Immature natural killer cell (primary cell): ENCODE measurements at regions not wholly inside any gene's neighbourhood (a gene's known extent, or its start where the extent isn't known, plus 50 kb on each side); places are given as distances from the start of the nearest gene placed in this dataset.

Experiments
- DNase-seq, 3 donors: peaks; one replicate each; pipeline ENCODE4 v3.0.0; 2022; ENCODE audit warnings: mixed read lengths in 1 of 3
- H3K27ac Mint-ChIP-seq, 6 donors: one replicate each; pipeline ENCODE4 v1.8.0; 2020; ENCODE audit warnings: mixed read lengths in 6 of 6, mild to moderate bottlenecking in 5 of 6, inconsistent platforms in 4 of 6, moderate library complexity in 3 of 6
- H3K27me3 Mint-ChIP-seq, 3 donors: one replicate each; pipeline ENCODE4 v1.8.0; 2020 to 2021; ENCODE audit warnings: low read depth in 3 of 3, mild to moderate bottlenecking in 3 of 3, mixed read lengths in 3 of 3, moderate library complexity in 3 of 3, inconsistent platforms in 1 of 3
- H3K36me3 Mint-ChIP-seq, 3 donors: one replicate each; pipeline ENCODE4 v1.8.0; 2020; ENCODE audit warnings: mixed read lengths in 3 of 3, inconsistent platforms in 2 of 3, mild to moderate bottlenecking in 2 of 3
- H3K4me1 Mint-ChIP-seq, 2 donors: one replicate each; pipeline ENCODE4 v1.8.0; 2020; ENCODE audit warnings: inconsistent platforms in 2 of 2, mild to moderate bottlenecking in 2 of 2, mixed read lengths in 2 of 2, moderate library complexity in 1 of 2
- H3K4me3 Mint-ChIP-seq, 5 donors: one replicate each; pipeline ENCODE4 v1.8.0; 2020; ENCODE audit warnings: mild to moderate bottlenecking in 5 of 5, mixed read lengths in 5 of 5, inconsistent platforms in 3 of 5, moderate library complexity in 3 of 5
- H3K9me3 Mint-ChIP-seq, 6 donors: one replicate each; pipeline ENCODE4 v1.8.0; 2020; ENCODE audit warnings: mild to moderate bottlenecking in 6 of 6, mixed read lengths in 6 of 6, inconsistent platforms in 4 of 6, moderate library complexity in 3 of 6

DNA sequence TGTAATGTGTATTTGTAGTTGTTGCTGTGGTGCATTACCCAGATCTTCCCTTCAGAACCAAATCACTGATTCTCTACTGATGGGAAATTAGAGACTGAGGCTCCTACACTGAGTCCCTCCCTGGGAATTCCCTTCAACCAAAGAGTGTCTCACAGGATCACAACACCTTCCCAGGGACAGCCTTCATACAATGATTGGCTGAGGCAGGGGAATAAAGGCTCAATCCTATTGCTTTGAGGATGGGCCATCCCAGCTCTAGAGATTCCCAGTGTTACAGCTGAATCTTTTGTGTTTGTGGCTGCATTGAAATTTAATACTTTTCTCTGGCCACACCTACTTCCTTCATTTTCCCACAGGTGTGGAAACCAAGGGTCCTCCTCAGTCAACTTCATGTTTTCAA is 96.4 kb upstream of the ELL2 start:
- H3K4me3 Mint-ChIP-seq, result no peak overlapping the region
- no peaks in the 10 kb centered on the region for H3K9me3 Mint-ChIP-seq
- no peaks in the 10 kb centered on the region for H3K36me3 Mint-ChIP-seq
- no peak overlapping the region for H3K27ac Mint-ChIP-seq
- no peak for DNase-seq
- H3K4me1 Mint-ChIP-seq, result peaks cover 5 to 10% of the 10 kb centered on the region in 2 donors
- H3K27me3 Mint-ChIP-seq, result peaks cover 0 to 3% (median 3%) of the 10 kb centered on the region in 3 donors

DNA sequence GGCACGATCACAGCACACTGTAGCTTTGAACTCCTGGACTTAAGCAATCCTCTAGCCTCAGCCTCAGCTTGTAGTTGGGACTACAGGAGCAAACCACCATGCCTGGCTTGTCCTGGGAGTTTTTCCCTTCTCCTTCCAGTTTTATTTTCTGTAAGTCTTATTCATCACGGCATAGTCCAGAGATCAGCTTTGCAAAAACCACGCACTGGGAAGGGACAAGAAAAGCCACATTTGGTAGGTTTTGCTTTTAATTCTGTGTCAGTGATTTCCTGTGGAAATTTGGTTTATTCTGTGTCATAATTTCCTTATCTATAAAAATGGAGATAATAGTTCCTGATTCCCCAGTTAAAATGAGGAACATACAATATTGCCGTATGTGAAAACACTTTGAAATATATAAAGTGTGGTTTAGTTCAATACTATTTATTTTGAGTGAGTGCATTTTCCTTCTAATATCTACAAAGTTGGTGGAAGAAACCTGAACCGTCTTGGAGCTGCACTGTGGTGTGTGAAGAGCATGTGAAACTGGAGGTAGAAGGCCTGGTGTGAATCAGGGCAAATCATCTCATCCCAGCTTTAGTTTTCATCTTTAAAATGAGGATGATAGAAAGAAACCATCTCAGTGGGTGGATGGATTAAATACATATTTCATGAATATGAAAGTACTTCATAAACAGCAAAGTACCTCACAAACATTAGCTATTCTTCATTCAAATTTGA is 92.8 kb upstream of the ELL2 start:
- H3K4me3 Mint-ChIP-seq, result no peak overlapping the region

DNA sequence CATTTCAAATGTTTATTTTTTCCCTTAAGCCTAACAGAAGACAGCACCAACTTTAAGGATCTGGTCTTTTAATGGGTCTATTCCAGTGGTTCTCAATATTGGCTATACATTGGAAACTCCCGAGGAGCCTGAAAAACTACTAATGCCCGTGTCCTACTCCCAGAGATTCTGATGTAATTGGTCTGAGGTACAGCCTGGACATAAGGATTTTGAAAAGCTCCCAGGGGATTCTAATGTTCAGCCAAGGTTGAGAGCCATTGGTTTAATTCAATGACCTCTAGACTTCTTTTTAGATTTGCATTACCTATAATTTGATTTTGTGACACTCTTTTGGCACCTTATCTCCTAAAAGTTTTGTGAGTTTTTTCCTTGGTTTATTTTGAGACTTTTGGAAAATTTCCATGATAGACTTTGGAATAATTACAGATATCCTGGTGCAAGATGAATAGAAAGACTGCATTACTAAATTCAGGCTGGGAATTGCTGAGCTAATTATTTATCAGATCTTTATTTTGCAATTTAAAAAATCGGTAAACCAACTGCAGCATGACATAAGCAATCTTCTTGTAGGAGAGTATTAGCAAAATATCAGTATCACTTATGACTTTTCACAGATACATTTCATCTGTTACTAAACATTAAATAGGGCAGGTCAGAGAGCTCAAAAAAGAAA is 91.5 kb upstream of the ELL2 start:
- DNase-seq, result no peak
- H3K9me3 Mint-ChIP-seq, result no peaks in the 10 kb centered on the region

More for the DNA sequence above, 92.8 kb upstream of the ELL2 start:
- no peak for DNase-seq
- Mint-ChIP-seq H3K27me3 (peaks cover 0 to 2% (median 2%) of the 10 kb centered on the region in 3 donors), H3K9me3 (no peaks in the 10 kb centered on the region), H3K27ac (no peak overlapping the region), H3K36me3 (no peaks in the 10 kb centered on the region), H3K4me1 (no peaks in the 10 kb centered on the region)

GRCh38 chr5:96052374-96052773 is 90.7 kb upstream of the ELL2 start:
- Mint-ChIP-seq H3K4me3 (no peak overlapping the region), H3K9me3 (no peaks in the 10 kb centered on the region), H3K27me3 (peaks cover 0 to 2% (median 2%) of the 10 kb centered on the region in 3 donors), H3K4me1 (no peaks in the 10 kb centered on the region), H3K27ac (no peak overlapping the region), H3K36me3 (no peaks in the 10 kb centered on the region)
- no peak for DNase-seq

More for the DNA sequence above, 91.5 kb upstream of the ELL2 start:
- peaks cover 0 to 2% (median 2%) of the 10 kb centered on the region in 3 donors for H3K27me3 Mint-ChIP-seq
- H3K4me1 Mint-ChIP-seq, result no peaks in the 10 kb centered on the region
- H3K27ac Mint-ChIP-seq, result no peak overlapping the region
- no peaks in the 10 kb centered on the region for H3K36me3 Mint-ChIP-seq
- H3K4me3 Mint-ChIP-seq, result no peak overlapping the region

DNA sequence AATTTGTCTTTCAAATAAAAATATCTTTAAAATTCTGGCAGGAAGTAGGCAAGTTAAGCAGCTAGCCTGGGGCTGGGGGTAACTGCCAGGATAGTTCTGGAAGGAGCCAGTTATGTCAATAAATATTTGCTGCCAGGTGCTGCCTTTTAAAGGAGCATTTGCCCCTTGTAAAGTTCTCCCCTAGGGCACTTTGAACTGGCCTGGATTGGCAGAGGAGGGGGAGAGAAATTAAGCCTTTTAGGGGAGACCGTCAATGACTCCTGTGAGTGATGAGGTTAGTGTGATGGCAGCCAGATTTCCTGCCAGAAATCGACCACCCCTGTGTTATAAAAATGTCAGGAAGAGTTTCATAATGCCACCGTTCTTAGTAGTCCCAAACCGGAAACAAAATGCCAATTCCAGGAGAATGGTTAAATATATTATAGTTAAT is 89.8 kb upstream of the ELL2 start:
- Mint-ChIP-seq H3K27me3 (peaks cover 0 to 4% (median 2%) of the 10 kb centered on the region in 3 donors), H3K9me3 (no peaks in the 10 kb centered on the region), H3K4me1 (no peaks in the 10 kb centered on the region), H3K4me3 (no peak overlapping the region), H3K36me3 (no peaks in the 10 kb centered on the region), H3K27ac (no peak overlapping the region)
- DNase-seq, result no peak

DNA sequence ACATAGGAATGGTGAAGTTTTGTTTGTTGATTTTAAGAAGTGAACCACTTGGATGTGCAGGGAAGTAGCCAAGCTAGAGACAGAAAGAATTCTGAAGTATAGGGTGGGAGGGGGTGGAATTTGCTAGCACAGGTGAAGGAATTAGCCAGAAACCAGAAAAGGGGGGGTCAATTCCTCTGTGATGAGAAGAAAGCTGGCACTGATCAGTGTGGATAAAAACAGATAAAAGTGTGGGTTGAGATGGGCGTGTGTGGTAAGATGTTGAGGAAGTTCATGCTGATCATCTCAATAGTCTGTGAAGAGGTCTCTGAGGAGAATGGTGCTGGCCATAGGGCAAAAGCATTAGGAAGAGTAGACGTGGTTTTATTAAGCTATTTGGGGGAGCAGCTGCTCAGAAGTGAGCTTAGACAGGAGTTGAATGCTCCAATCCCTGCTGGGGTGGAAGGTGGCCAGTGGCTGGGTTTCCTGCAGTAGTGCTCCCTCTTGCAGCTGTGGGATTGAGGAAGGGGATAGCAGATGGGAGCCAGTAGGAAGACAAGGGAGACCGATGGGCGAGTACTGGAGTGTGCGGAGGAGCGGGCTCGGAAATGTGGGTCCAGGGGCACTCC is 88.7 kb upstream of the ELL2 start:
- Mint-ChIP-seq H3K36me3 (no peaks in the 10 kb centered on the region), H3K4me3 (no peak overlapping the region), H3K27ac (no peak overlapping the region), H3K9me3 (no peaks in the 10 kb centered on the region), H3K4me1 (no peaks in the 10 kb centered on the region), H3K27me3 (peaks cover 0 to 4% (median 0%) of the 10 kb centered on the region in 3 donors)
- DNase-seq, result no peak

DNA sequence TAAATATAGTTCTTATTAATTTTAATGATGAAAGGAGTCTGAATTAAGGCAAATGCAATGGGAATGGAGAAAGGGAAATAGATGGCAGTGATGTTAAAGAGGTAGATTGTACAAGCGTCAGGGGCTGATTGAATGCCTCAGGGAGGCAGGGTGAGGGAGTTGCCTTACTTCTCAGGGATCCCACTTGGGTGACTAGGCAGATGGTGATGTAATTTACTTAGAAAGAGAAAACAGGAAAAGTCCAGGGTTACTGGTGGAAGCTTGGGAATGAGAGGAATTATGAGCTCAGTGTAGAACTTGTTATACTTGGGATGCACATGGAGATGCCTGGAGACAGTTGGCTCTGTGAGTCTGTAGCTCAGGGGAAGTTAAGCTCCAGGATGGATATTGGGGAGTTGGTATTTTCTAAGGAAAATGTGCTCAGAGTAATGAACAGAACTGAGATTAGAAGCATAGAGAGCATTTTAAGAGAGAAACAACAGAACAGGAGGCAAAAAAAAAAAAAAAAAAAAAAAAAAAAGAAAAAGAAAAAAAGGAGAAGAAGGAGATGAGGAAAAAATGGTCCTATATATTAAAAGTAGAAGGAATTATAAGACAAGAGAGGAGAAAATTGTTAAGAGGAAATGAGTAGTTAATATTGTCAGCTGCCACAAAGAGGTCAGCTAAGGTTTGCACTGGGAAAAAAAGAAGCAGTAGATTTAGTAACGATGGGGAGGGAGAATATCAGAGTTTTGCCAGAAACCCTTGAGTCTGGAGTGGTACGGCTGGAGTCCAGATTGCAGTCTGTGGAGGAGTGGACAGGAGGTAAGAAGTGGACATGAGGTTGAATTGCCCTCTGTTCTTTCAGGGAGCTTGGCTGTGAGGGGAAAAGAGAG is 88.0 kb upstream of the ELL2 start:
- Mint-ChIP-seq H3K36me3 (no peaks in the 10 kb centered on the region), H3K9me3 (no peaks in the 10 kb centered on the region), H3K4me1 (no peaks in the 10 kb centered on the region), H3K4me3 (no peak overlapping the region), H3K27me3 (peaks cover 0 to 2% (median 0%) of the 10 kb centered on the region in 3 donors), H3K27ac (no peak overlapping the region)
- DNase-seq, result no peak

GRCh38 chr5:96048763-96049162 is 87.1 kb upstream of the ELL2 start:
- no peaks in the 10 kb centered on the region for H3K36me3 Mint-ChIP-seq
- no peak for DNase-seq
- H3K4me1 Mint-ChIP-seq, result no peaks in the 10 kb centered on the region
- H3K27ac Mint-ChIP-seq, result no peak overlapping the region
- peaks cover 0 to 2% (median 0%) of the 10 kb centered on the region in 3 donors for H3K27me3 Mint-ChIP-seq
- no peaks in the 10 kb centered on the region for H3K9me3 Mint-ChIP-seq
- no peak overlapping the region for H3K4me3 Mint-ChIP-seq

DNA sequence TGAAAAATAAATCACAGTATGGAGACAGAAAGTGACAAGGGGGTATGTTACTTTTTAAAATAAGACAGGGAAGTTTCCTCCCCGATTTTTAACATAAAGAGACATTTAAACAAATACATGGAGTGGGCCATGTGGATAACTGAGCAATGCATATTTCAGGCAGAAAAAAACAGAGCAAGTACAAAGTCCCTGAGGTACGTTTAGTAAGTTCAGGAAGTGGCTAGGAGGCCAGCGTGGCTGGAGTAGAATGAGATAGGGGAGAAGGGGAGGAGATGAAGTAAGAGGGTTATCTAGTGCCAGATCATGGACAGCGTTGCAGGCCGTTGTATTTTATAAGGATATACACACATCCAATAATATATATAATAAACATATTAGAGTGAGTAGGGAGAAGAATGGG is 84.2 kb upstream of the ELL2 start:
- Mint-ChIP-seq H3K27me3 (peaks cover 0 to 4% (median under 1%) of the 10 kb centered on the region in 3 donors), H3K36me3 (no peaks in the 10 kb centered on the region), H3K4me1 (no peaks in the 10 kb centered on the region), H3K27ac (no peak overlapping the region), H3K9me3 (no peaks in the 10 kb centered on the region), H3K4me3 (no peak overlapping the region)
- no peak for DNase-seq

- no peak for DNase-seq
- no peak overlapping the region for H3K4me3 Mint-ChIP-seq
- no peak overlapping the region for H3K27ac Mint-ChIP-seq
- H3K36me3 Mint-ChIP-seq, result no peaks in the 10 kb centered on the region
- H3K9me3 Mint-ChIP-seq, result no peaks in the 10 kb centered on the region
- no peaks in the 10 kb centered on the region for H3K4me1 Mint-ChIP-seq
- H3K27me3 Mint-ChIP-seq, result peaks cover 0 to 4% (median 1%) of the 10 kb centered on the region in 3 donors
These were observed 81.8 kb upstream of the ELL2 start for GRCh38 chr5:96043446-96043845.

DNA sequence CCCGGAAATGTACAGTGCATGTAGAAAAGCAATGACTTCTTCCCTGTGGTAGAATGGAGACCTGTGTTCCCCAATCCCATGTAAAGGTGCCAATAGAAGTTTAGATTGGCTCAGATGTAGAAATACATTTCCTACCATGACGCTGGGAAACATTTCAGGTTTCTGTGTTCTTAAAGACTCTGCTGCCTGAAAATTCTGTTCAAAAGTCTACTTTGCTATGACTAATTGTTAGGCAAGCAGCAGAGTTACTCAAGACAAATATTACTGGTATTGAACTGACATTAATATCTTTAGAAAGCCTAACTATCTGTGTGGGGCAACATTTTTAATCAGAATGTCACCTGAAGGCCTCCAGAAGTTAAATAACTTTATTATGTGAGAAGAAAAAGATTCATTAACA is 75.5 kb upstream of the ELL2 start:
- H3K27ac Mint-ChIP-seq, result no peak overlapping the region
- DNase-seq, result no peak
- no peak overlapping the region for H3K4me3 Mint-ChIP-seq
- H3K4me1 Mint-ChIP-seq, result no peaks in the 10 kb centered on the region
- H3K27me3 Mint-ChIP-seq, result peaks cover 0 to 3% (median 0%) of the 10 kb centered on the region in 3 donors
- H3K9me3 Mint-ChIP-seq, result no peaks in the 10 kb centered on the region
- H3K36me3 Mint-ChIP-seq, result no peaks in the 10 kb centered on the region

DNA sequence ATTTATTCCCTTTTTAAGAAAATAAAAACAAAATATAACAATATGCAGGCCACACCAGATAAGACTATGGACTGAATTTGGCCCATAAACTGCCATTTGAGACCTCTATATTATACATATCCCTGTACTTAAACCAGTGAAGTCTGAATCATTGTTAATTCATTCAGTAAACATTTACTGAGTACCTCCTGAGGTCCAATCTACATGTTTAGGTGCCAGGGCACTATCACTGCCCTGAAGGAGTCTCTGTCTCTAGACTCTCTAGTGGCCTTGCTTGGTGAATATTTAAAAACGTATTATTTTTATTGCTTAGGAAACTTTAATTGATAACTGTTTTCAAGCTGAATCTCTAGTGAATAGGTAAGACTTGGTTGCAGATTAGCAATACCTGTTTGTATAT is 74.7 kb upstream of the ELL2 start:
- H3K27me3 Mint-ChIP-seq, result peaks cover 0 to 3% (median 0%) of the 10 kb centered on the region in 3 donors
- no peak for DNase-seq
- no peaks in the 10 kb centered on the region for H3K36me3 Mint-ChIP-seq
- no peak overlapping the region for H3K27ac Mint-ChIP-seq
- H3K9me3 Mint-ChIP-seq, result no peaks in the 10 kb centered on the region
- no peak overlapping the region for H3K4me3 Mint-ChIP-seq
- H3K4me1 Mint-ChIP-seq, result no peaks in the 10 kb centered on the region

DNA sequence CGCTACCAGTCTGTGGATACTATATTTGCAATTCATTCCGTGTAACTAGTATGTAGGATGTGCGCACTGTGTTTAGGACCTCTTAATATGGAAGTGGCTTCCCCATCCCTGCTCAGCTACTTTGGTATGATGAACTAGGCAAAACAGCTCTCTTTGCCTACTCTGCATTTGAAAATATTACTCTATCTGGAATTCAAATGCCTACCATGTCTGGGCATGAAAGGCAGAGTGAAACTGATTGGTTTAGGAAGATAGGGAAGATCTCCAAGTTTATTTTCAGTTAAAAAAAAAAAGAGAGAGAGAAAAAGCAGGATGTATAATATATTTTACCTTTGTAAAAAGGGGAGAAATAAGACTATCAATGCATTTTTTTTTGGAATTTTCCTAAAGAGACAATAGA is 74.1 kb upstream of the ELL2 start:
- Mint-ChIP-seq H3K36me3 (no peaks in the 10 kb centered on the region), H3K4me3 (no peak overlapping the region), H3K4me1 (no peaks in the 10 kb centered on the region), H3K27ac (no peak overlapping the region), H3K9me3 (no peaks in the 10 kb centered on the region), H3K27me3 (peaks cover 0 to 1% (median 0%) of the 10 kb centered on the region in 3 donors)
- DNase-seq, result no peak

DNA sequence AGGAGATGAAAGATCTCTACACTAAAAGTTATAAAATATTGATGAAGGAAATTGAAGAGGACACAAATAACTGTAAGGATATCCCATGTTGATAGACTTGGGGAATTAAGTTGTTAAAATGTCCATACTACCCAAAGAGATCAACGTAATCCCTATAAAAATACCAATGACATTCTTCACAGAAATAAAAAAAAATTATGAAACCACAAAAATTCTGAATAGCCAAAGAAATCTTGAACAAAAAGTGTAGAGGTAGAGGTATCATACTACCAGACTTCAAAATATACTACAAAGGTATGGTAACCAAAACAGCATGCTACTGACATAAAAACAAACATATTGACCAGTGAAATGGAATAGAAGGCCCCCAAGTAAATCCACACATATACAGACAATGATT is 71.5 kb upstream of the ELL2 start:
- no peak for DNase-seq
- Mint-ChIP-seq H3K4me1 (no peaks in the 10 kb centered on the region), H3K36me3 (no peaks in the 10 kb centered on the region), H3K27me3 (peaks cover 0 to 1% (median 0%) of the 10 kb centered on the region in 3 donors), H3K9me3 (no peaks in the 10 kb centered on the region), H3K27ac (no peak overlapping the region), H3K4me3 (no peak overlapping the region)
